ENCODE measurements at regions not wholly inside any gene's neighbourhood (a gene's known extent, or its start where the extent isn't known, plus 50 kb on each side); places are given as distances from the start of the nearest gene placed in this dataset.

DNA sequence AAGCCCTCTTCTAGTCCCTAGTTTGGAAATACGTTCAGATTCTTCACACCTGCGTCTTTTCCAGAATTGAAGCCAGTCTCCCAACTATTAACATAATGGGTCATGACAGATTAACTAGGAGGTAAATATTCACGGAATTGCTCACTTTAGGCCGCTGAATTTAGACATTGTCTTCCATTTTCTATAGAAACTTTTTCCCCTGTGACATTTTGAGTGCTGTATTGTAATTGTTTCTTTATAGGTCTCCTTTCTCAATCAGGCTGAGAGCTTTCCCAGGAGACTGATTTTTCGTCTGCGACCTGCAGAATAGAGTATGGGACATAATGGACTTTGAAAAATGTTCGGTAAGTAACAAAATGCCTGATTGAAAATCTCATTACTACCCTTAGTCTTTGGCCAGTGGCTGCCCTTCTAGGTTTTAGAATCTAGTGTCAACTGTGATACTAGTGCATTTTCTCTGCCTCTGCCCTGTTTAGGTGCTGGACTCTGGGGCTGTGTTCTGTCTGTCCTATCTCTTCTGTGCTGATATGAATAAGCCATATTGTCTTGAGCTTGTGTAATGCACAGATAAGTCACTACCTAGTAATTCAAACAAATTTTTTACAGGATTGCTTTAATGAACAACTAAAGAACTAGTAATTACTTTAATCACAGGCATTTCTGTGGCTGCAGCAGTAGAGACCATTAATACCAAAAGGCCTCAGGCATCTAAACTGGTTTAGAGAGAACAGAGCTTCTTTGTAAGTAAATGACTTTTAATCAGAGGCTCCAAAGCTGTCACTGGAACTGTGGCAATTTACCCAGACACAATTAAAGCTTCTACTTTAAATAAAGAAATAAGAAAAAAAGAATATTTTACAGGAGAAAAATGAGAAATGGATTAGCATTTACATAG lies 122.4 kb upstream of the FREM2 start:
- Histone ChIP-seq H3K9ac (no peak overlapping the region), H3K27me3 (ENCODE audit: insufficient read depth) (no peaks in the 10 kb centered on the region), H3K4me1 (ENCODE audit: control insufficient read depth in 1 of 2, insufficient read depth in 2 of 2, low read depth in 1 of 2, low read length in 1 of 2) (no peaks in the 10 kb centered on the region; a peak in 1 of 4 replicates), H3K27ac (ENCODE audit: low read depth in 2 of 2, low read length in 1 of 2) (no peak overlapping the region), H3K79me2 (ENCODE audit: insufficient read depth) (no peaks in the 10 kb centered on the region), H3K4me3 (ENCODE audit: low read depth in 2 of 2, low read length in 1 of 2) (no peak overlapping the region), H3K36me3 (replicated peaks in 1 of 2; ENCODE audit: control insufficient read depth in 1 of 2, insufficient read depth in 2 of 2, low read length in 1 of 2) (no peaks in the 10 kb centered on the region), H3K9me3 (no peaks in the 10 kb centered on the region), H2AFZ (ENCODE audit: low read depth) (no peak overlapping the region), H3K4me2 (no peak overlapping the region), H3K9me2 (no peaks in the 10 kb centered on the region), H4K20me1 (ENCODE audit: insufficient read depth) (no peaks in the 10 kb centered on the region), H3F3A (replicated peaks; ENCODE audit: insufficient read depth) (no peaks in the 10 kb centered on the region)
- DNase-seq, result no peak
- TF ChIP-seq YY1 (IDR thresholded peaks at IDR 0.05; ENCODE audit: low read depth) (no peak), EZH2phosphoT487 (IDR thresholded peaks at IDR 0.05; ENCODE audit: borderline replicate concordance, low read depth) (no peak)
- ChIA-PET CTCF (interaction anchor here (1.0 to 1.4 kb wide), 2 partner anchors 17 to 18 kb away, joined by 3 to 4 read pairs; no protein-coding TSS in a partner anchor), POLR2A (no interaction called here)
- 16% methylated on average over 7 of the region's 7 CpGs for WGBS (ENCODE audit: low lambda C conversion rate)

DNA sequence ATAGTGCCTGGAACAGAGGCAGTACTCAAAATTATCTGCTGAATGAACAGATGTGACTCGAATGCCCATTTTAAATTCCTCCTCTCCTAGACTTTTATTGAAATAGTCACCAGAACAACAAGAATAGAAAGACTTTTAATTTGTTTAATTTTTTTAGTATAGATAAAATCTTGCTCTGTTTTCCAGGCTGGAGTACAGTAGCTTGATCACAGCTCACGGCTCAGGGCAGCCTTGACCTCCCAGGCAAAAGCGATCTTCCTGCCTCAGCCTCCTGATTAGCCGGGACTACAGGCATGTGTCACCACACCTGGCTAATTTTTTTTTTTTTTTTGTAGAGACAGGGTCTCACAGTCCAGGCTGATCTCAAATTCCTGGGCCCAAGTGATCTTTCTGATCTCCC lies 120.9 kb upstream of the FREM2 start:
- WGBS (ENCODE audit: low lambda C conversion rate), result 1% methylated on average over 4 of the region's 4 CpGs
- ChIA-PET CTCF (interaction anchor here (0.9 kb wide), 1 partner anchor 16 kb away, joined by 4 read pairs; no protein-coding TSS in a partner anchor), POLR2A (no interaction called here)
- Histone ChIP-seq H3K79me2 (ENCODE audit: insufficient read depth) (no peaks in the 10 kb centered on the region), H3K9me2 (no peaks in the 10 kb centered on the region), H3K4me3 (ENCODE audit: low read depth in 2 of 2, low read length in 1 of 2) (no peak overlapping the region), H2AFZ (ENCODE audit: low read depth) (no peak overlapping the region), H3F3A (replicated peaks; ENCODE audit: insufficient read depth) (no peaks in the 10 kb centered on the region), H3K27ac (ENCODE audit: low read depth in 2 of 2, low read length in 1 of 2) (no peak overlapping the region), H3K4me1 (ENCODE audit: control insufficient read depth in 1 of 2, insufficient read depth in 2 of 2, low read depth in 1 of 2, low read length in 1 of 2) (no peaks in the 10 kb centered on the region; a peak in 1 of 4 replicates), H3K4me2 (no peak overlapping the region), H3K36me3 (replicated peaks in 1 of 2; ENCODE audit: control insufficient read depth in 1 of 2, insufficient read depth in 2 of 2, low read length in 1 of 2) (no peaks in the 10 kb centered on the region), H3K9ac (no peak overlapping the region), H4K20me1 (ENCODE audit: insufficient read depth) (no peaks in the 10 kb centered on the region), H3K9me3 (no peaks in the 10 kb centered on the region), H3K27me3 (ENCODE audit: insufficient read depth) (no peaks in the 10 kb centered on the region)
- TF ChIP-seq MEF2A (IDR thresholded peaks at IDR 0.05; ENCODE audit: borderline replicate concordance, low read depth) (no peak), ELF1 (IDR thresholded peaks at IDR 0.05) (no peak), EP300 (IDR thresholded peaks at IDR 0.05; ENCODE audit: borderline replicate concordance in 1 of 2, low read depth in 1 of 2, low read length in 1 of 2) (no peak), NFIC (IDR thresholded peaks at IDR 0.05; ENCODE audit: borderline replicate concordance) (no peak), TCF12 (IDR thresholded peaks at IDR 0.05) (no peak)
- DNase-seq, result peak; percentile 3

DNA sequence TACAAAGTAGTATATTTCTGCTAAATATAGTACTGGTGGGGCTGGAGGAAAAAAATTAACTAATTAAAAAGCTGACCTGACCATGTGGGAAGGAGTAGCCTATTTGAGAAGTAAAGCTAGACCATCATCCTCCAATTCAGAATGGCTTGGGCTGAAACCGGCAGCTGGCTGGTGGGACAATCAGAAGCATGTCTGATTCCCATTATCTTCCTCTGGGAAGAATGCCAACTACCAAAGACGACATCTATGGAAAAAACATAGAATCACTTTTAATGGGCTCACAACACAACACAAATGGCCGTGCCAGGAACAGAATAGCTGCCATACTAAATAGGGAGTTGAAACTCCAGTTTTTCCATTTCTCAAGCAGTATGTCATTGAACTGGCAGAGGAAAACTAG lies 120.4 kb upstream of the FREM2 start:
- Histone ChIP-seq H3K27me3 (ENCODE audit: insufficient read depth) (no peaks in the 10 kb centered on the region), H2AFZ (ENCODE audit: low read depth) (no peak overlapping the region), H3K27ac (ENCODE audit: low read depth in 2 of 2, low read length in 1 of 2) (no peak overlapping the region), H3K4me1 (ENCODE audit: control insufficient read depth in 1 of 2, insufficient read depth in 2 of 2, low read depth in 1 of 2, low read length in 1 of 2) (no peaks in the 10 kb centered on the region; a peak in 1 of 4 replicates), H3K36me3 (replicated peaks in 1 of 2; ENCODE audit: control insufficient read depth in 1 of 2, insufficient read depth in 2 of 2, low read length in 1 of 2) (no peaks in the 10 kb centered on the region), H3K9ac (no peak overlapping the region), H3K9me2 (no peaks in the 10 kb centered on the region), H3K9me3 (no peaks in the 10 kb centered on the region), H3F3A (replicated peaks; ENCODE audit: insufficient read depth) (no peaks in the 10 kb centered on the region), H3K4me2 (no peak overlapping the region), H4K20me1 (ENCODE audit: insufficient read depth) (no peaks in the 10 kb centered on the region), H3K79me2 (ENCODE audit: insufficient read depth) (no peaks in the 10 kb centered on the region), H3K4me3 (ENCODE audit: low read depth in 2 of 2, low read length in 1 of 2) (no peak overlapping the region)
- TF ChIP-seq, protein P1, sequence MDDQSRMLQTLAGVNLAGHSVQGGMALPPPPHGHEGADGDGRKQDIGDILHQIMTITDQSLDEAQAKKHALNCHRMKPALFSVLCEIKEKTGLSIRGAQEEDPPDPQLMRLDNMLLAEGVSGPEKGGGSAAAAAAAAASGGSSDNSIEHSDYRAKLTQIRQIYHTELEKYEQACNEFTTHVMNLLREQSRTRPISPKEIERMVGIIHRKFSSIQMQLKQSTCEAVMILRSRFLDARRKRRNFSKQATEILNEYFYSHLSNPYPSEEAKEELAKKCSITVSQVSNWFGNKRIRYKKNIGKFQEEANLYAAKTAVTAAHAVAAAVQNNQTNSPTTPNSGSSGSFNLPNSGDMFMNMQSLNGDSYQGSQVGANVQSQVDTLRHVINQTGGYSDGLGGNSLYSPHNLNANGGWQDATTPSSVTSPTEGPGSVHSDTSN (IDR thresholded peaks at IDR 0.05), result no peak
- TF ChIP-seq, protein P2, sequence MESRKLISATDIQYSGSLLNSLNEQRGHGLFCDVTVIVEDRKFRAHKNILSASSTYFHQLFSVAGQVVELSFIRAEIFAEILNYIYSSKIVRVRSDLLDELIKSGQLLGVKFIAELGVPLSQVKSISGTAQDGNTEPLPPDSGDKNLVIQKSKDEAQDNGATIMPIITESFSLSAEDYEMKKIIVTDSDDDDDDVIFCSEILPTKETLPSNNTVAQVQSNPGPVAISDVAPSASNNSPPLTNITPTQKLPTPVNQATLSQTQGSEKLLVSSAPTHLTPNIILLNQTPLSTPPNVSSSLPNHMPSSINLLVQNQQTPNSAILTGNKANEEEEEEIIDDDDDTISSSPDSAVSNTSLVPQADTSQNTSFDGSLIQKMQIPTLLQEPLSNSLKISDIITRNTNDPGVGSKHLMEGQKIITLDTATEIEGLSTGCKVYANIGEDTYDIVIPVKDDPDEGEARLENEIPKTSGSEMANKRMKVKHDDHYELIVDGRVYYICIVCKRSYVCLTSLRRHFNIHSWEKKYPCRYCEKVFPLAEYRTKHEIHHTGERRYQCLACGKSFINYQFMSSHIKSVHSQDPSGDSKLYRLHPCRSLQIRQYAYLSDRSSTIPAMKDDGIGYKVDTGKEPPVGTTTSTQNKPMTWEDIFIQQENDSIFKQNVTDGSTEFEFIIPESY (IDR thresholded peaks at IDR 0.05; ENCODE audit: borderline replicate concordance, low read depth), result no peak
- TF ChIP-seq RCOR1 (IDR thresholded peaks at IDR 0.05; ENCODE audit: low read length), result no peak
- TF ChIP-seq FOSL2 (IDR thresholded peaks at IDR 0.05; ENCODE audit: borderline replicate concordance, low read depth), result no peak
- no peak for TF ChIP-seq EP300 (IDR thresholded peaks at IDR 0.05; ENCODE audit: borderline replicate concordance in 1 of 2, low read depth in 1 of 2, low read length in 1 of 2)
- TF ChIP-seq FOXJ3 (CRISPR knock-in tag; IDR thresholded peaks at IDR 0.05), result no peak
- no peak for TF ChIP-seq GABPA (IDR thresholded peaks at IDR 0.05; ENCODE audit: low read depth)
- no peak for TF ChIP-seq POLR2AphosphoS5 (IDR thresholded peaks at IDR 0.05; ENCODE audit: low read depth, low read length)
- WGBS (ENCODE audit: low lambda C conversion rate), result 5% methylated on average over 3 of the region's 3 CpGs
- peak; percentile 21 for DNase-seq
- POLR2A ChIA-PET, result no interaction called here
- CTCF ChIA-PET, result interaction anchor here (0.9 kb wide), 1 partner anchor 16 kb away, joined by 4 read pairs; no protein-coding TSS in a partner anchor

Measured in SK-N-SH (cell line).